NT2/D1 (cell line): ENCODE measurements at regions not wholly inside any gene's neighbourhood (a gene's known extent, or its start where the extent isn't known, plus 50 kb on each side); places are given as distances from the start of the nearest gene placed in this dataset.

Source experiments
- DNase-seq: peaks from one replicate; pipeline ENCODE4 v3.0.0-alpha.2; 2011; ENCODE audit warnings: low read depth, low spot score
- H3K27me3 ChIP-seq: 2 replicates; pipeline ENCODE4 v1.6.0; 2011; ENCODE audit warnings: mild to moderate bottlenecking; ENCODE audit not compliant: insufficient read length, insufficient read depth
- H3K36me3 ChIP-seq: 2 replicates; pipeline ENCODE4 v1.6.1; 2011; ENCODE audit warnings: mild to moderate bottlenecking, low read length, mixed read lengths; ENCODE audit not compliant: insufficient read depth, insufficient read length
- H3K4me1 ChIP-seq: 2 replicates; pipeline ENCODE4 v1.5.1; 2011; ENCODE audit not compliant: insufficient read depth, insufficient read length
- H3K4me3 ChIP-seq: 2 replicates; pipeline ENCODE4 v1.5.1; 2011; ENCODE audit warnings: low read depth; ENCODE audit not compliant: insufficient read length
- H3K9ac ChIP-seq: 2 replicates; pipeline ENCODE4 v1.6.0; 2011; ENCODE audit warnings: low read depth; ENCODE audit not compliant: insufficient read length
- H3K9me3 ChIP-seq: 2 replicates; pipeline ENCODE4 v1.5.1; 2011; ENCODE audit warnings: mild to moderate bottlenecking, low read length; ENCODE audit not compliant: insufficient read depth
- SUZ12 ChIP-seq: IDR thresholded peaks from 2 replicates; pipeline ENCODE4 v1.6.1; 2011; ENCODE audit not compliant: insufficient read length, insufficient read depth; ENCODE audit errors: extremely low read depth
- YY1 ChIP-seq: IDR thresholded peaks from 2 replicates; pipeline ENCODE4 v1.6.1; 2011; ENCODE audit not compliant: insufficient read length, insufficient read depth
- ZNF274 ChIP-seq: IDR thresholded peaks from 2 replicates; pipeline ENCODE4 v1.6.1; 2011; ENCODE audit warnings: mild to moderate bottlenecking, low read depth, low read length

DNA sequence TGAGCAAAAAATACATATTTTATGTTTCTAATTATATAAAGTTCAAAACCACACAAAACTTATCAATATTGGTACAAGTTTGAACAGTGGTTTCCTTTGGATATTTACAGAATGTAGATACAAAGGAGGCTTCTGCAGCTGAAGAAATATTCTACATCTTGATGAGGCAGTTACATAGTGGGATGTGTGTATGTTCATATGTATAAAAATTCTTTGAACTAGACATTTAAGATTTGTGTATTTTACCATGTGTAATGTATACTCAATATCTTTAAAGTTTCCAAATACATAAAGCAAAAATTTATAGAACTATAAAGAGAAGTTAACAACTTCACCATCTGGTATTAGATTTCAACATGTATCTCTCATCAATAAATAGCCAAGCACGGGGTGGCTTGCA, 80.7 kb upstream of the TNFSF4 start:
- DNase-seq: no peak
- Histone ChIP-seq H3K4me1 (no peaks in the 10 kb centered on the region), H3K4me3 (no peak overlapping the region), H3K9ac (no peak overlapping the region), H3K36me3 (no peaks in the 10 kb centered on the region), H3K9me3 (no peaks in the 10 kb centered on the region), H3K27me3 (no peaks in the 10 kb centered on the region)
- no peak for TF ChIP-seq SUZ12
- no peak for TF ChIP-seq YY1
- no peak for TF ChIP-seq ZNF274

DNA sequence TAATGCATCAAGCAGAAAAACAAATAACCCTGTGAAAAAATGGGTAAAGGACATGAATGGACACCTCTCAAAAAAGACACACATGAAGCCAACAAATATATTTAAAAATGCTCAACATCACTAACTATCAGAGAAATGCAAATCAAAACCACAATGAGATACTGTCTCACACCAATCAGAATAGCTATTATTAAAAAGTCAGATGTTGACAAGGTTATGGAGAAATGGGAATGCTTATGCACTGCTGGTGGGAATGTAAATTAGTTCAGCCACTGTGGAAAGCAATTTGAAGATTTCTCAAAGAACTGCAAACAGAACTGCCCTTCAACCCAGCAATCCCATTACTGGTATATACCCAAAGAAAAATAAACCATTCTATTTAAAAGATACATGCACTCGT, 86.6 kb upstream of the TNFSF4 start:
- no peaks in the 10 kb centered on the region for H3K9me3 ChIP-seq
- H3K36me3 ChIP-seq: no peaks in the 10 kb centered on the region
- TF ChIP-seq SUZ12 (no peak), ZNF274 (no peak), YY1 (no peak)
- DNase-seq: no peak
- H3K4me3 ChIP-seq: no peak overlapping the region
- H3K27me3 ChIP-seq: no peaks in the 10 kb centered on the region
- no peaks in the 10 kb centered on the region for H3K4me1 ChIP-seq
- no peak overlapping the region for H3K9ac ChIP-seq

DNA sequence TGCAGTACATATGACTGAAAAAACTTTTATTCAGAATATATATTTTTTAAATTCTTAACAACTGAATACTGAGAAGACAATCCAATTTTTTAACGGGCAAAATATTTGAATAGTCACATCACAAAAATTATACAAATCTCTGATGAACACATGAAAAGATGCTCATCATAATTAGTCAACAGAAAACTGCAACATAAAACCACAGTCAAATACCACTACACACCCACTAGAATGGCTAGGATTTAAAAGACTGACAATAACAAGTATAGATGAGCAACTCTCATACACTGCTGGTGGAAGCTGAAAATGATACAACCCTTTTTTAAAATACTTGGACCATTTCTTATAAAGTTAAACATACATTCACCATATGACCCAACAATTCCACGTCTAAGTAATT, 87.7 kb upstream of the TNFSF4 start:
- DNase-seq: no peak
- H3K9ac ChIP-seq: no peak overlapping the region
- TF ChIP-seq YY1 (no peak), ZNF274 (no peak), SUZ12 (no peak)
- H3K4me1 ChIP-seq: no peaks in the 10 kb centered on the region
- H3K36me3 ChIP-seq: no peaks in the 10 kb centered on the region
- no peaks in the 10 kb centered on the region for H3K27me3 ChIP-seq
- no peaks in the 10 kb centered on the region for H3K9me3 ChIP-seq
- H3K4me3 ChIP-seq: no peak overlapping the region

DNA sequence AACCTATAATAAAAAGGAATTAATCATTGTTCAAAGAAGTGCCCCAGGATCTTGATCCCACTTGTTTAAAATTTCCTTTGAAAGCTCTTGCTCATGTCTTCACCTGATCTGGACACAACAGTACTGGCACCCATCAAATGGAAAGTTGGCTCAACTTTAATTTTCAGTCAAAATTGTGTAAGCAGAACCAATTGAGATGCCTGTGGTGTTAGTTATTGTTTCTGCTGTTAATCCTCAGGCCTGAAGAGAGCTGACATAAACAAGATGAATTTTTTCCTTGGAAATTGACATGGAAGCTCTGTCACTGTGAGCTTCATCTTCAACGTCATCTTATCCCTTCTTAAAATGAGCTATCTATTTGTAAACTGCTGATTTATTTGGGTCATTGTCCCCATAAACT, 88.3 kb upstream of the TNFSF4 start:
- no peaks in the 10 kb centered on the region for H3K27me3 ChIP-seq
- DNase-seq: no peak

DNA sequence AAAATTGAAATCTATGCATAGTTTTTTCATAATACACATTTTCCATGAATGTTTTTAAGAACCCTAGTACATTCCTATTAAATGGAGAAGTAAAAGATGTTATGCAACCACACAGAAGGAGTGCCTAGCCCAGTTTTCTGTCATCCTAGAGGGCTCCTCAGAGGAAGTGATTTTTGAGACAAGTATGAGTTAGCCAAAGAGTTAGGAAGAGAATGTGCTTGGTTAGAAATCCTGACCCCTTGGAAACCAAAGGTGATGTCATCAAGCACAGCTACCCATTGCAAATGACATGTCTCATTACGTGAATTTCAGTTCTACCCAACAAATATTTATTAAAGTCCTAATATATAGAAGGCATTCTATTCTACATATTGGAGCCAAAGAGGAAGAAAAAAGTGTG, 88.9 kb upstream of the TNFSF4 start:
- Histone ChIP-seq H3K27me3 (no peaks in the 10 kb centered on the region), H3K4me3 (no peak overlapping the region), H3K9ac (no peak overlapping the region), H3K36me3 (no peaks in the 10 kb centered on the region), H3K9me3 (no peaks in the 10 kb centered on the region), H3K4me1 (no peaks in the 10 kb centered on the region)
- TF ChIP-seq ZNF274 (no peak), YY1 (no peak), SUZ12 (no peak)
- no peak for DNase-seq

More for the DNA sequence above, 88.3 kb upstream of the TNFSF4 start:
- Histone ChIP-seq H3K9me3 (no peaks in the 10 kb centered on the region), H3K9ac (no peak overlapping the region), H3K4me3 (no peak overlapping the region), H3K36me3 (no peaks in the 10 kb centered on the region), H3K4me1 (no peaks in the 10 kb centered on the region)
- no peak for TF ChIP-seq SUZ12
- no peak for TF ChIP-seq ZNF274
- no peak for TF ChIP-seq YY1

DNA sequence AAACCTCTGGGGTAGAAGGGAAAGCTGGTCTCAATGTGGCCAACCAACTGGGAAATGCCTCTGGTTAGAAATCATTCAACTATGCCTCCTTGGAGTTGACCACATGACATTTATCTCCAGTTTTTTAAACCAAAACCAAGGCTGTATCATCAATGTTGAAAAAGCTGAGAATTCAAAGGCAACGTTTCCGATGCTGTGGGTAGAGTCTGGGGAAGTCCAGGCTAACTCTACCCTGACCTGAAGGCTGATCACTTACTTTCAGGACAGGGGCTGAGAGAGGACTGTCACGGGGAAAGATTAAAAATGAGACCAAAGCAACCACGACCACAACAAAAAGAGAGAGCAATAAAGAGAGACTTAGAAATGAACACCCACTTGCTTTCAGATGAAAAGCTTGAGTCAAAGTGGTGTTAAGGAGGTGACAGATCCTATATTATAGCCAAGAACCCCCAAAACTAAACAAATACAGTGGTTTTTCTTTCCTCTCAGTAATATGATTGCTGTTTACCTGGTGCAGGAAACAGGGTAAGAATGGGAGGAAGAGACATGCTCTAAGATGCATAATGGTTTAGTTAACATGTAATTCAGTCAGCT, 90.8 kb upstream of the TNFSF4 start:
- Histone ChIP-seq H3K9me3 (no peaks in the 10 kb centered on the region), H3K9ac (no peak overlapping the region), H3K36me3 (no peaks in the 10 kb centered on the region), H3K4me1 (no peaks in the 10 kb centered on the region), H3K4me3 (no peak overlapping the region), H3K27me3 (no peaks in the 10 kb centered on the region)
- TF ChIP-seq SUZ12 (no peak), YY1 (no peak), ZNF274 (no peak)
- no peak for DNase-seq

DNA sequence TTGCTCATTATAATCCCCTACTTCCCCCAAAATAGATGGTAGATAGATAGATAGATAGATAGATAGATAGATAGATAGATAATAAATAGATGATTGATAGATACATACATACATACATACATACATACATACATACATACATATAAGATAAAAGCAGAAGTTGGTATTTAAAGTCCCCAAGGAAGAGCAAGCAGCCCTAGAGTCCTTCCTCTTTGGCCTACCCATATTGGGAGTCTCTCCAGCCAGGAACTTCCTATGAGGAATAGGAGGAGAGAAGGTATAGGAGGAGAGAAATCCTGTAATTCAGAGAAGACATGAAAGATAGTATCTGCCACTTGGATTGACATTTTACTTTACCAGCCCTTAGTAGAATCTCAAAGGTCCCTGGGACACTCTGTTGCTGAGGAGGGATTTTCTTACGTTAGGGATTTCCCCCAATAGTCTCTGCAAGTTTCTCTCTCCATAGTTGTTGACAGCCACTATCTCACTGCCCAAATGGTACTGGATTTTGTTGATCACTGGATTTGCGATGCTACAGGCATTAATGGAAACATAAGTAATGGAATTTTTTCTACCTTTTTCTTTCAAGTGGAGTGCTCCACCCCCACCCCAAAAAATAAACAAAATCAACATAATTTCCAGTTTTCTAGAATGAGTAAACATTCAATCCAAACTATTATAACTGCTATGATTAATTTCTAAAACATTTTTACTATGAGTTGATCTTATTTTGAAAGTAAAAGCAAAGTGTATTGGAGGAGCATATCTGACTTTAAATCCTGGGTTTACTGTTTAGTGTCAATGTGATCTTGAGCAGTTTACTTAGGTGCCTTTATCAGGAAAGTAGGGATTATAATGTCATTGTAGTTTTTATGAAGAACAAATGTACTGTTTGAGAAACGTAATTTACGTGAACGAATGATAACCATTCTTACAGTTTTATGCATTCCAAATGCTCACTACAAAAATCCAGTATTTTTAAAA, 93.2 kb upstream of the TNFSF4 start:
- Histone ChIP-seq H3K27me3 (no peaks in the 10 kb centered on the region), H3K9me3 (no peaks in the 10 kb centered on the region), H3K9ac (no peak overlapping the region), H3K36me3 (no peaks in the 10 kb centered on the region), H3K4me1 (no peaks in the 10 kb centered on the region), H3K4me3 (no peak overlapping the region)
- TF ChIP-seq SUZ12 (no peak), ZNF274 (no peak), YY1 (no peak)
- no peak for DNase-seq
